ENCODE measurements at regions not wholly inside any gene's neighbourhood (a gene's known extent, or its start where the extent isn't known, plus 50 kb on each side); places are given as distances from the start of the nearest gene placed in this dataset.

GRCh38 chr6:121652726-121653623 lies 217.5 kb downstream of the GJA1 start:
- H3K27ac ChIP-seq (replicated peaks), result no peak overlapping the region
- no peak overlapping the region for H3K4me3 ChIP-seq (replicated peaks; ENCODE audit: insufficient read depth, low read length)
- DNase-seq (ENCODE audit: low read depth in 1 of 2, low spot score in 1 of 2), result no peak
- no peaks in the 10 kb centered on the region for H3K27me3 ChIP-seq (ENCODE audit: insufficient read depth, poor library complexity, severe bottlenecking)
- no peak for TF ChIP-seq GABPA (IDR thresholded peaks at IDR 0.05; ENCODE audit: low read depth)
- TF ChIP-seq CTCF (IDR thresholded peaks at IDR 0.05; ENCODE audit: insufficient read depth, low read length), result no peak
- no peak for TF ChIP-seq REST (IDR thresholded peaks at IDR 0.05; ENCODE audit: insufficient replicate concordance, low read depth)
- no peak for TF ChIP-seq SPI1 (IDR thresholded peaks at IDR 0.05; ENCODE audit: borderline replicate concordance, low read depth)
- TF ChIP-seq POLR2AphosphoS5 (IDR thresholded peaks at IDR 0.05; ENCODE audit: low read depth), result no peak

GRCh38 chr6:121653624-121654008 lies 218.2 kb downstream of the GJA1 start:
- H3K4me3 ChIP-seq (replicated peaks; ENCODE audit: insufficient read depth, low read length), result no peak overlapping the region
- no peak for DNase-seq (ENCODE audit: low read depth in 1 of 2, low spot score in 1 of 2)
- no peaks in the 10 kb centered on the region for H3K27me3 ChIP-seq (ENCODE audit: insufficient read depth, poor library complexity, severe bottlenecking)
- H3K27ac ChIP-seq (replicated peaks), result no peak overlapping the region
- TF ChIP-seq POLR2AphosphoS5 (IDR thresholded peaks at IDR 0.05; ENCODE audit: low read depth) (no peak), REST (IDR thresholded peaks at IDR 0.05; ENCODE audit: insufficient replicate concordance, low read depth) (no peak), GABPA (IDR thresholded peaks at IDR 0.05; ENCODE audit: low read depth) (no peak), SPI1 (IDR thresholded peaks at IDR 0.05; ENCODE audit: borderline replicate concordance, low read depth) (no peak), CTCF (IDR thresholded peaks at IDR 0.05; ENCODE audit: insufficient read depth, low read length) (no peak)

- no peak overlapping the region for H3K4me3 ChIP-seq (replicated peaks; ENCODE audit: insufficient read depth, low read length)
These were observed 222.5 kb downstream of the GJA1 start for GRCh38 chr6:121657972-121658371.

More at GRCh38 chr6:121657972-121658371, 222.5 kb downstream of the GJA1 start:
- H3K27me3 ChIP-seq (ENCODE audit: insufficient read depth, poor library complexity, severe bottlenecking), result no peaks in the 10 kb centered on the region
- DNase-seq (ENCODE audit: low read depth in 1 of 2, low spot score in 1 of 2), result no peak
- H3K27ac ChIP-seq (replicated peaks), result no peak overlapping the region
- TF ChIP-seq CTCF (IDR thresholded peaks at IDR 0.05; ENCODE audit: insufficient read depth, low read length), result no peak
